A673 (cell line): ENCODE measurements at regions not wholly inside any gene's neighbourhood (a gene's known extent, or its start where the extent isn't known, plus 50 kb on each side); places are given as distances from the start of the nearest gene placed in this dataset.

Source experiments
- CTCF ChIP-seq: fragments of 300-800, 200-600 bp; sonication (generic); conservative IDR thresholded peaks from 2 replicates; pipeline ENCODE4 v1.5.1; 2017; ENCODE audit warnings: low read depth, mild to moderate bottlenecking, antibody characterized with exemption, low read length, moderate library complexity, mixed read lengths
- EZH2 ChIP-seq: fragments of 200-600 bp; sonication (generic); IDR thresholded peaks from 2 replicates; pipeline ENCODE4 v1.6.1; 2017; ENCODE audit warnings: borderline replicate concordance, low read depth, mild to moderate bottlenecking, mixed read lengths, antibody characterized with exemption, low read length; ENCODE audit not compliant: poor library complexity, severe bottlenecking

DNA sequence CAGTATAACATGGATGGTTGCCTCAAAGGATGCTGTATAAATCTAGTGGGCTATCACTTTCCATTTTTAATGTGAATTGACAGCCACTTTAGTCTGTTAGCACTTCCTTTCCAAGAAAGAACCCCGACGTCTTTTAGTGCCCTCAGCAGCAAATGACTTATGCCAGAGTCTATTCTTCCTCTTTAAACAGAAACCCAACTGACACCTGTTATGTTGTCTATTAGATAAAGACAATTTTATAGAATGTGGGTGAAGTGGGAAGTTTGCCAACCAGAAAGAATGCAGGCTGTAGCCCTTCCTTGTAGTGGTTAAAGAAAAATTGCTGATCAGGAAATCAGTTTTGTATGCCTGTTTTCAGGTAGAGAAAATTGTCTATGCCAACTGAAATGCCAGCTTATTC lies 344.9 kb downstream of the ZNF326 start:
- TF ChIP-seq CTCF (no peak), EZH2 (no peak)
